HG02763 (cell line): ENCODE measurements at regions not wholly inside any gene's neighbourhood (a gene's known extent, or its start where the extent isn't known, plus 50 kb on each side); places are given as distances from the start of the nearest gene placed in this dataset.

Source experiments
- ATAC-seq: cut with Tn5 transposase; IDR thresholded peaks from one replicate; pipeline ENCODE4 v1.9.1; 2021; ENCODE audit warnings: mild to moderate bottlenecking, moderate library complexity; ENCODE audit not compliant: unreplicated experiment

GRCh38 chr5:1748271-1748670 is 51.4 kb downstream of the MRPL36 start:
- ATAC-seq = no peak

DNA sequence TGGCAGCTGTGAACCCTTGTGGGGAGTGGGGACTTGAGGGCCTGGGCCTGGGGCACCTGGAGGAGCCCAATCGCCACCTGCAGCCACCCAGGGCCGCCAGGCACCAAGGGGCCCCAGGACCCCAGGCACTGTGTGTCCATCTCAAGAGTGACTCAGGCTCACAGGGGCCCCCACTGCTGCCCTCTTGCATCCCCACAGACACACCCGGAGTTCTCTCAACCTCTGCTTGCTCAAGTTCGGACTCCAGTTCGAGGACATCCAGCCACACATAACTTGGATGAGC is 51.9 kb downstream of the MRPL36 start:
- no peak for ATAC-seq

- ATAC-seq = no peak
Measured at GRCh38 chr5:1747079-1747802, 52.4 kb downstream of the MRPL36 start.

DNA sequence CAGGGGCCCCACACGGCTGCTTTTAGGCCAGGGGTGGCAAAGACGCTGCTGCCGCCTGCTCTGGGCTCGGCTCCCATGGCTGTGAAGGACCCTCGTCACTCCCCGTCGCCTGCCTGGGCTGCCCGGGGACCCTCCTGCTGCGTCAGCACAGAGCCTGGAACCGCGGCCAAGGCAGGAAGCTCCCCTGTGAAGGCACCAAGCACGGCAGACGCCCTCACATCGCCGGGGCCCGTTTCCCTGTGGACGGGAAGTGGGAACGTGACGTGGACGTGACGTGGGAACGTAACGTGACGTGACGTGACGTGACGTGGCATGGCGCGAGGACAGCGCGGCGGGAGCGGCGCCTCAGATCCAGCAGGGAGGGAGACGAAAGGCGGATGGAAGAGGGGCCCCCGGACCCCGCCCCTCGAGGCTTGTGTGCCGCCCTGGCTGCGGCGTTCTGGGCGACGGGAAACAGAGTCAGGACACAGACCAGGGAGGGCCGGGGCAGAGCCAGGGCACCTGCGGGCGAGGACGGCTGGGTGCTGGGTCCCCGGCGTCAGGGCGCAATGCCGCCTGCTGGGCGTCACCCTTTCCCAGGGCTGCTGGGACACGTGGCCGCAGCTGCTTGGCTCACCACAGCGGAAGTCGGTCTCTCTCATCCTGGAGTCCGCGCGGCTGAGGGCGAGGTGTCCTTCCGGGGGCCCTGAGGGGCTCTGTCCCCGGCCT is 53.1 kb downstream of the MRPL36 start:
- no peak for ATAC-seq

- no peak for ATAC-seq
Measured at GRCh38 chr5:1745796-1746370, 53.8 kb downstream of the MRPL36 start.

GRCh38 chr5:1745123-1745795 is 54.4 kb downstream of the MRPL36 start:
- no peak for ATAC-seq

DNA sequence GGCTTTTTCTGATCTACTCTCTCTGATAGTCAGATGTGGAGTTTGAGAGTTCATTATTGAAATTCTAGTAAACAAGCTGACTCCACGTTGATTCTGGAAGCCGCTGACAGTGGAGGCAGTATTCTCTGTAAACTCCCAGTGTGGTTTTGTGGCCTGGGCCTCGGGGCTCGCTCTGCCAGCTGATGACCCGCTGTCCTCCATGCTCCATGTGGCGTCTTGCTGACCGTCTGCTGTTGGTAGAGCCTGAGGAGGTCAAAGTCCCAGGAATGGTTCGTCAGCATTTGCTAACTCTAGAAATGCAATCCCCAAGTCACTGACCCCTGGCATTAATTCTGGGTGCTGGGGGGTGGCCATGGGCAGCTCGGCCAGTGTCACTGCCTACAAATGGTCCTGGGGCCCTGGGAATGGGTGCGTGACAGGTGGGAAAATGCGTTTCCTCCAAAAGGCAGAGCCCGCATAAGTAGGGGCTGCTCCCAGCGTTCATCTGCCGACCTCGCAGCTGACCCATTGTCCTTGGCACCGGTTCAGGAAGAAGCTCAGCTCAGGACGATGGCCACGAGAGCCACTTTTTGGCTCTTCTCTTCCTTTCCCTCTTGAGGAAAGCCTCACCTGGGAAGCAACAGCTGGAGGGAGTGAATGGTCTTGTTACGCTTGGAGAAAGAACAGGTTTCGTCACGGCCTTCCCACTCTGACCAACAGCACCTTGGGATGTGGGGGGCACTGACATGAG is 55.1 kb downstream of the MRPL36 start:
- no peak for ATAC-seq

GRCh38 chr5:1743769-1744085 is 55.9 kb downstream of the MRPL36 start:
- ATAC-seq = no peak

DNA sequence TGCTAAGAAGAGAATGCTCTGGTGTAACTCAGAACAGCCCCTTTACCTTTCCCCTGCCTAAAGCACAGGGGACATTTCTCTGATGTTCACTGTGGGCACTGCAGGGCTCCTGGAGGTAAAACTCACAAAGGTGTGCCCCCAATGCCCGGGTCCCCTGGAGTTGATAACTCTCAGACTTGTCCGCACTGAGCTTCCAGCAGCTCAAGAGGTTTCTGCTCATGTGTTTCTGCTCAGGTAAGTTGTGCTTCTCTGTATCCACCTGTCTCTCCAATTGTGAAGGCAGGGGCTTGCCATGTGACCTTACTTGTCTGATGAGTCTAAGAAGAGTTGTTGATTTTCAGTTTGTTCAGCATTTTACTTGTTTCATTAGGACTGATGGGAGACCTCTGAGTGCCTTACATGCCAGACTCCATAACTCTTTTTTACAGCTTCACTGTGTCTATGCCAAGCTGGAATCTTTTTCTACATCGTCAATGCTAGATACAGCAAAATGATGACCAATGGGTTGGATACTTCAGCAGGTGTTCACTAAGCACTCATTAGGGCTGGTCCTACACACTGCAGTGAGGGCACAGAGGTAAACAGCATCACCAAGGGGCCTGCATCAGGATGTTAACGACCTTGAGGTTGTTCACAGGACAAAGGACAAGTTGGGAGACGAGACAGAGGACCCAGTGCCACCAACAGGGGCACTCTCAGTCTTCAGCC is 56.4 kb downstream of the MRPL36 start:
- no peak for ATAC-seq

GRCh38 chr5:1737790-1738405 is 61.7 kb downstream of the MRPL36 start:
- peak; percentile 54 for ATAC-seq

GRCh38 chr5:1736889-1737711 is 62.5 kb downstream of the MRPL36 start:
- ATAC-seq = no peak

GRCh38 chr5:1736065-1736464 is 63.6 kb downstream of the MRPL36 start:
- ATAC-seq = no peak

GRCh38 chr5:1735320-1735970 is 64.2 kb downstream of the MRPL36 start:
- no peak for ATAC-seq

DNA sequence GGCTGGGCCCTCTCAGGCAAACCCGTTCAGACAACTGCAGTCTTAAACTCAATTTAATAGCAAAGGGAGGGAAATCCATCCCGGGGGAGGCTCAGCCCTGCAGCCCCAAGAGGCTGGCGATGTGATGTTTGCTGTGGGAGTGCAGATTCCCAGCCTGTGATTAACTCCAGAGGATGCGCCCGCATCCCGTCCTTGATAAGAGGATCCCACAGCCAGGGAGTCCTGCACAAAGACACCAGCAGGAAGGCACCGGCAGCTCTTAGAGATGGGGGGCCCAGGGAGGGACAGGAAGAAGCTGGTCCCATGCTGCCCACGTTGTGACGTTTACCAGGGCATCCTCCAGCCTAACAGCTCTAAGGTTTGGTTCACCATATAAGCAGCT is 64.7 kb downstream of the MRPL36 start:
- ATAC-seq = no peak

DNA sequence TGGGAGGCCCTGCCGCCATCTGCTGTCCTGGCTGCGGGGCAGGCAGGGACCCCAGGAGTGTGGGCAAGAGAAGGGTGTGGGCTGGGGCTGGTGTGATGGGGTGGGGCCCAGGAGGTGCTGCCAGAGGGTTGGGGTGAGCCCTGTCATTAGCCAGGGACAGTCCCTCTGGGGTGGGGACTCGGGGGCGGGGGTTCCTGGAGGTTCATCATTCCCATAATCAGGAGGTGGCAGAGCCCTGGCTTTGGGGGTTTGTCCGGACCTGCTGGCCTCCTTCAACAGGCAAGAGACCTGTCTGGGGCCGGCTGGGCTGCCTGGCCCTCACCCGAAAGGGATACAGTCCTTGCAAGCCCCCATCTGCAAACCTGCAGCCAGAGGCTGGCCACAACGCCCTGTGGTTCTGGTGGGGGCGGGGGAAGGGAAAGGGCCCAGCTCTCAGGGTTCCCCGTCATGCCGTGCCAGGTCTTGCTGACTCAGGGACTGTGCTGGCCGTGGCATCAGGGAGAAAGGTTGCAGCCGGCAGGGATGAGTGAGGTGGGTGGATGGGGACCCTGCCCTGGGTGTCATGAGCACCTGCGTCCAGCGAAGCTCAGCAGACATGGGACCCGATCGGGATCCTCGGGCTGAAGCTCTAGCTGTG is 65.2 kb downstream of the MRPL36 start:
- no peak for ATAC-seq

GRCh38 chr5:1733369-1733768 is 66.3 kb downstream of the MRPL36 start:
- ATAC-seq = no peak

DNA sequence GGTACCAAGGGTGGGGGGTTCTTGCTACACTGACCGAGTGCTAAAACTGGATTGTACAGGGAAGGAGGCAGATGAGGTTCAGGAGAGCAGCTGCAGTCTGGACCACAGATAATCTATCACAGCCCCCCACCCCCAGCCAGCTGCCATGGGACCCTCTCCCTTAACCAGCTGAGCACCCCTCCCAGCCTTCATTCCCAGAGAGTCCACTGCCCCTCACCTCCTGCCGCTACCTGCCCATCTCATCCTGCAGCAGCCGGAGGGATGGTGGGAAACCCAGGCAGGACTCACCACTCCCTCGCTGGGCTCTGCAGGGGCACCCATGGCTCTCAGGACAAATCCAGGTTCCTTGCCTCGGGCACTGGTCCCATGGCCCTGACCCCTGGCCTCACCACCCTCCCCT is 66.7 kb downstream of the MRPL36 start:
- no peak for ATAC-seq

GRCh38 chr5:1732238-1732941 is 67.2 kb downstream of the MRPL36 start:
- ATAC-seq = no peak
